ENCODE measurements at regions not wholly inside any gene's neighbourhood (a gene's known extent, or its start where the extent isn't known, plus 50 kb on each side); places are given as distances from the start of the nearest gene placed in this dataset.

DNA sequence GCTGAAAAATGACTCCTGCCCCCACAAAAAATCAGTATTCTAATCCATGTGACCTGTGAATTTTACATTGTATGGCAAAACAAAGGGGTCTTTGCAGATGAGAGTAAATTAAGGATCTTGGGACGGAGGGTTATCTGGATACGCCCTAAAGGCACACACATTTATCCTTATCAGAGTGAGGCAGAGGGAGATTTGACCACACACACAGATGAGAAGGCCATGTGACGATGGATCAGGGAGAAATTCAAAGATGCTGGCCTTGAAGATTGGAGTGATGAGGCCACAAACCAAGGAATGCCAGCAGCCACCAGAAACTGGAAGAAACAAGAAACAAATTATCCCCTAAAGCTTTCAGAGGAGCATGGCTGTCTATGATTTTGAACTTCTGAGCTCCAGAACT is 288.5 kb downstream of the XXYLT1 start:
- TF ChIP-seq, protein P1, sequence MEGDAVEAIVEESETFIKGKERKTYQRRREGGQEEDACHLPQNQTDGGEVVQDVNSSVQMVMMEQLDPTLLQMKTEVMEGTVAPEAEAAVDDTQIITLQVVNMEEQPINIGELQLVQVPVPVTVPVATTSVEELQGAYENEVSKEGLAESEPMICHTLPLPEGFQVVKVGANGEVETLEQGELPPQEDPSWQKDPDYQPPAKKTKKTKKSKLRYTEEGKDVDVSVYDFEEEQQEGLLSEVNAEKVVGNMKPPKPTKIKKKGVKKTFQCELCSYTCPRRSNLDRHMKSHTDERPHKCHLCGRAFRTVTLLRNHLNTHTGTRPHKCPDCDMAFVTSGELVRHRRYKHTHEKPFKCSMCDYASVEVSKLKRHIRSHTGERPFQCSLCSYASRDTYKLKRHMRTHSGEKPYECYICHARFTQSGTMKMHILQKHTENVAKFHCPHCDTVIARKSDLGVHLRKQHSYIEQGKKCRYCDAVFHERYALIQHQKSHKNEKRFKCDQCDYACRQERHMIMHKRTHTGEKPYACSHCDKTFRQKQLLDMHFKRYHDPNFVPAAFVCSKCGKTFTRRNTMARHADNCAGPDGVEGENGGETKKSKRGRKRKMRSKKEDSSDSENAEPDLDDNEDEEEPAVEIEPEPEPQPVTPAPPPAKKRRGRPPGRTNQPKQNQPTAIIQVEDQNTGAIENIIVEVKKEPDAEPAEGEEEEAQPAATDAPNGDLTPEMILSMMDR (IDR thresholded peaks at IDR 0.05; ENCODE audit: insufficient read depth, low read length, poor library complexity, severe bottlenecking): no peak
- TF ChIP-seq EZH2phosphoT487 (conservative IDR thresholded peaks at IDR 0.05; ENCODE audit: low read length): no peak

Measured in SU-DHL-6 (cell line).